ENCODE measurements at regions not wholly inside any gene's neighbourhood (a gene's known extent, or its start where the extent isn't known, plus 50 kb on each side); places are given as distances from the start of the nearest gene placed in this dataset.

- H3K9me3 Mint-ChIP-seq, result no peaks in the 10 kb centered on the region
- H3K4me1 Mint-ChIP-seq, result no peaks in the 10 kb centered on the region
- no peak overlapping the region for H3K4me3 Mint-ChIP-seq
Observed at GRCh38 chr22:49253656-49254055, 574.0 kb downstream of the BRD1 start.

GRCh38 chr22:49251371-49251770 lies 576.3 kb downstream of the BRD1 start:
- no peaks in the 10 kb centered on the region for H3K36me3 Mint-ChIP-seq (ENCODE audit: low read depth)
- no peaks in the 10 kb centered on the region for H3K9me3 Mint-ChIP-seq
- no peak overlapping the region for H3K27ac Mint-ChIP-seq (ENCODE audit: unreplicated experiment)
- H3K27me3 Mint-ChIP-seq (ENCODE audit: low read depth), result peaks cover 22% of the 10 kb centered on the region
- DNase-seq (ENCODE audit: low read depth, low spot score), result no peak
- TF ChIP-seq, protein P1, sequence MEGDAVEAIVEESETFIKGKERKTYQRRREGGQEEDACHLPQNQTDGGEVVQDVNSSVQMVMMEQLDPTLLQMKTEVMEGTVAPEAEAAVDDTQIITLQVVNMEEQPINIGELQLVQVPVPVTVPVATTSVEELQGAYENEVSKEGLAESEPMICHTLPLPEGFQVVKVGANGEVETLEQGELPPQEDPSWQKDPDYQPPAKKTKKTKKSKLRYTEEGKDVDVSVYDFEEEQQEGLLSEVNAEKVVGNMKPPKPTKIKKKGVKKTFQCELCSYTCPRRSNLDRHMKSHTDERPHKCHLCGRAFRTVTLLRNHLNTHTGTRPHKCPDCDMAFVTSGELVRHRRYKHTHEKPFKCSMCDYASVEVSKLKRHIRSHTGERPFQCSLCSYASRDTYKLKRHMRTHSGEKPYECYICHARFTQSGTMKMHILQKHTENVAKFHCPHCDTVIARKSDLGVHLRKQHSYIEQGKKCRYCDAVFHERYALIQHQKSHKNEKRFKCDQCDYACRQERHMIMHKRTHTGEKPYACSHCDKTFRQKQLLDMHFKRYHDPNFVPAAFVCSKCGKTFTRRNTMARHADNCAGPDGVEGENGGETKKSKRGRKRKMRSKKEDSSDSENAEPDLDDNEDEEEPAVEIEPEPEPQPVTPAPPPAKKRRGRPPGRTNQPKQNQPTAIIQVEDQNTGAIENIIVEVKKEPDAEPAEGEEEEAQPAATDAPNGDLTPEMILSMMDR (conservative IDR thresholded peaks at IDR 0.05), result no peak
- H3K4me1 Mint-ChIP-seq, result no peaks in the 10 kb centered on the region
- no peak overlapping the region for H3K4me3 Mint-ChIP-seq

More at GRCh38 chr22:49253656-49254055, 574.0 kb downstream of the BRD1 start:
- H3K27ac Mint-ChIP-seq (ENCODE audit: unreplicated experiment), result no peak overlapping the region
- DNase-seq (ENCODE audit: low read depth, low spot score), result no peak
- TF ChIP-seq, protein P1 (conservative IDR thresholded peaks at IDR 0.05), result no peak
- no peaks in the 10 kb centered on the region for H3K36me3 Mint-ChIP-seq (ENCODE audit: low read depth)
- H3K27me3 Mint-ChIP-seq (ENCODE audit: low read depth), result peaks cover 15% of the 10 kb centered on the region

GRCh38 chr22:49247194-49247924 lies 580.3 kb downstream of the BRD1 start:
- TF ChIP-seq, protein P1 (conservative IDR thresholded peaks at IDR 0.05), result no peak
- Mint-ChIP-seq H3K4me1 (no peaks in the 10 kb centered on the region), H3K9me3 (no peaks in the 10 kb centered on the region), H3K4me3 (no peak overlapping the region), H3K27me3 (ENCODE audit: low read depth) (peaks cover 24% of the 10 kb centered on the region), H3K27ac (ENCODE audit: unreplicated experiment) (no peak overlapping the region), H3K36me3 (ENCODE audit: low read depth) (no peaks in the 10 kb centered on the region)
- DNase-seq (ENCODE audit: low read depth, low spot score), result no peak

- no peak for DNase-seq (ENCODE audit: low read depth, low spot score)
- H3K4me3 Mint-ChIP-seq, result no peak overlapping the region
- peaks cover 18% of the 10 kb centered on the region for H3K27me3 Mint-ChIP-seq (ENCODE audit: low read depth)
- H3K9me3 Mint-ChIP-seq, result no peaks in the 10 kb centered on the region
- H3K4me1 Mint-ChIP-seq, result no peaks in the 10 kb centered on the region
- H3K27ac Mint-ChIP-seq (ENCODE audit: unreplicated experiment), result no peak overlapping the region
- no peaks in the 10 kb centered on the region for H3K36me3 Mint-ChIP-seq (ENCODE audit: low read depth)
- TF ChIP-seq, protein P1 (conservative IDR thresholded peaks at IDR 0.05), result no peak
Observed at GRCh38 chr22:49244466-49245420, 582.9 kb downstream of the BRD1 start.

DNA sequence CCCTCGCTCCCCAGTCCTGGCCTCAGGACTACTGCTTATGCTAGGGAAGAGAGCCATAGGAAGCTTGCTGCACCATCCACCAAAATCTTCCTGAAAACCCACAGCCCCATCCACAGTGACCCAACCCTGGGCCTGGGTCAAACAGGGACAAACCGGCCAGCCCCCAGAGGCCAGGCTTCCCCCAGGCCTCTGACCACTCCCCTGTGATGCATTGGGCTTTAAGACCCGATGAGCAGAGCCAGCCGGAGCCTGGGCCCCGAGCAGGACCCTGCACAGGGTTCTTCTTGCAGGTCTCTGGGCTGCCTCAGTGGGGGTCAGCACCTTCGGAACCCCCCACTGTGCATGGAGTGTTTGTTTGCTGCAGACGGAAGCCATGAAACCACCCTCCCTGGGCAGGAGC lies 583.7 kb downstream of the BRD1 start:
- Mint-ChIP-seq H3K9me3 (no peaks in the 10 kb centered on the region), H3K4me3 (no peak overlapping the region), H3K27me3 (ENCODE audit: low read depth) (peaks cover 12% of the 10 kb centered on the region), H3K4me1 (no peaks in the 10 kb centered on the region), H3K36me3 (ENCODE audit: low read depth) (no peaks in the 10 kb centered on the region), H3K27ac (ENCODE audit: unreplicated experiment) (no peak overlapping the region)
- TF ChIP-seq, protein P1 (conservative IDR thresholded peaks at IDR 0.05), result no peak
- DNase-seq (ENCODE audit: low read depth, low spot score), result no peak

All from neural crest cell (in vitro differentiated cells).